SH-SY5Y (cell line): ENCODE measurements at regions not wholly inside any gene's neighbourhood (a gene's known extent, or its start where the extent isn't known, plus 50 kb on each side); places are given as distances from the start of the nearest gene placed in this dataset.

Source experiments
- GATA2 ChIP-seq: IDR thresholded peaks from 2 replicates; pipeline ENCODE4 v1.6.1; 2011; ENCODE audit warnings: mild to moderate bottlenecking, low read depth, low read length
- GATA3 ChIP-seq: IDR thresholded peaks from 2 replicates; pipeline ENCODE4 v1.6.1; 2011; ENCODE audit warnings: low read depth, mild to moderate bottlenecking, low read length, moderate library complexity

DNA sequence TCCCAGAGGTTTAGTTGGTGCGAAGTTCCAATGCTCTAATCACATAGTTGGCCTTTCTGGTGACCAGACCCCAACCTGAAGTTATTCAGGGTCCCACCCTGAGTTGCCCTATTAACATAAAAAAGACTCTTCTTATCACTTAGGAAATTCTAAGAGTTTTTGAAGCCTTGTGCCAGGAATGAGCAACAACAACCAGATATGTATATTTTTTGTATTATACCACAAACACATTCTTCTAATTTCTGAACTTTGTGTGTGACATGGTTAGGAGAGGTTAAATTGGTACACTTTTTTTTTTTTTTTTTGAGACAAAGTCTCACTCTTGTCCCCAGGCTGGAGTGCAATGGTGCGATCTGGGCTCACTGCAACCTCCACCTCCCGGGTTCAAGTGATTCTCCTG is 320.4 kb upstream of the PDE3A start:
- no peak for TF ChIP-seq GATA2
- no peak for TF ChIP-seq GATA3
